Hematopoietic multipotent progenitor cell treated with erythropoietin and hydrocortisone succinate and interleukin-3 and kit ligand, for 4 days (in vitro differentiated cells): ENCODE measurements at regions not wholly inside any gene's neighbourhood (a gene's known extent, or its start where the extent isn't known, plus 50 kb on each side); places are given as distances from the start of the nearest gene placed in this dataset.

Experiments
- DNase-seq: peaks from one replicate; pipeline ENCODE4 v3.0.0-alpha.2; 2015

DNA sequence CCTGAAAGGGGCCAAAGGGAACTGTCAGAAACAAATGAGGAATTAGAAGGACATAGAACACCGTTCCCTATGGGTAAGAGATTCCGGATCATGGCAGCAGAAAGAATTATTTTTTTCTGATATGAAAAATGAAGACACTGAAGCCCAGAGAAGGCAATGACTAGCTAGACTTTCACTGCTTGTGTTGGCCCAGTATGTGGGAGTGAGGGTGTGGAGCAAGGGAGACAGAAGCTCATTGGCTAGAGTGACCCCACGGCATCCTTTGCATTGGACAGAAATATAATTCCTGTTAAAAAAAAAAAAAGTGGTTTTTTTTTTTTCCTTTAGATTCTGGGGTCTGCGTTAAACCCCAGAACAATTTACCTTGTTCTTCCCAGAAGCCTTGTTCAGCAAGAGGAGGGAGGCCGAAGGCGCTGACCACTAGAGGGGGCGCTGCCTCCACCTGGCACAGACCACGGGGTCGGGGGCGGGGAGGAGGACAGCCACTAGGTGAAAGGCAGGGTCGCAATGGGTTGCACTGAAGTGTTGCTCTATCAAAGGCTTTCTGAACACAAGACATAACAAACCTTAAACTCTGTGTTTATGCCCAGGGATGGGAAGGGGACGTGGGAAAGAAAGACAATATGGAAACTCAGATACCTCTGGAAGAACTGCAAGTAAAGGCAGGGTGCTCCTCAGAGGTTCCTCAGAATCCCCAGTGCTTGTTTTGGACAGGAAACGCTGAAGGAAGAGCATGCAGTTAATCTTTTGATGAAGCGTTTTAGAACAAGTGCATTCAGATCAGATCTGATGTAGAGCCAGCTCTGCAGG lies 156.8 kb downstream of the KCNA5 start:
- peak; percentile 76 for DNase-seq

DNA sequence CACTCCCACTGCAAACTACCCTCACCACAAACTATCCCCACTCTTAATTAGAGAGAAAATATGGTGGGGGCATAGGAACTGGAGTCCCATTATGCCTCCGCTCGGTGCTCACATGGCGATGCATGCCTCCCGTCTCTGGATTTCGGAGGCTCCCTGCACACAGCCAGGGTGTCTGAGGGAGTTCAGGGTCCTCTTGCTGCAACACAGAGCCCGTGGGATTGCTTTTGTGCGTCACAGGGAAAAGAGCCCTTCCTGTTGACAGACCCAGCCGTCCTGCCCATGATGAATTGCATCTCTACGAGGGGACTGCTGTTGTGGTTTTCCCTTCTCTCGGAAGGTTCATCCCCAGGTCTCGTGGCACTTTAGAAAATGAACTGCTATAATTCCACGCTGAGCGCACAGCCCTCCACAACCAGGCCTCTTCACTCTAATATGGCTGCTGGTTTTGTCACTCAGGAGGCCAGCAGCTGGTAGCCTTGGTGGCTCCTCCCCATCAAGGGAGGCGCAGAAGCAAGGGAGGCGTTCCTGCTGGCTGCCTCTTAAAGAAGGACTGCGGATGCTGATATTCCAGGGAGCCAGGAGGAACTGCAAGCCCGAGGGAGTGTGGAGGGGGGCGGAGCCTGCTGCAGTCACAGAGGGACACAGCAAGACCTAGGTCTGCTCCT lies 158.0 kb downstream of the KCNA5 start:
- no peak for DNase-seq

DNA sequence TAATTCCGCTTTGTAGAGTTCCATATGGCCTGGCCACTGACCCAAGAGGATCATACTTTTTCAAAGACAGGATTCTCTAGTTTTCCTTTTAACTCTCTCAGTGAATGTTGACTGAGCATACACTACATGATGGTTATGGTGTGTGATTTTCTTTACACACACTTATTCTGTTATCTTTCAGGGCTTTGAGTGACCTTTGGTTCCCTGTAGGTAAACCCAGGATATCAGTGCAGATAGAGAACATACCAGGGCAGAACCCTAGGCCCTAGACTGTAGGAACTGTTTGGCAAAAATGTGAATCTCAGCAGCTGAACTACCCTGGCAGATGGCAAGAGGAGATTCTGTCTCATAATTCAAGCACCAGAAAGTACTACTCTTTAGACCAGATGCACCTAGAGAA lies 159.6 kb downstream of the KCNA5 start:
- DNase-seq: no peak

DNA sequence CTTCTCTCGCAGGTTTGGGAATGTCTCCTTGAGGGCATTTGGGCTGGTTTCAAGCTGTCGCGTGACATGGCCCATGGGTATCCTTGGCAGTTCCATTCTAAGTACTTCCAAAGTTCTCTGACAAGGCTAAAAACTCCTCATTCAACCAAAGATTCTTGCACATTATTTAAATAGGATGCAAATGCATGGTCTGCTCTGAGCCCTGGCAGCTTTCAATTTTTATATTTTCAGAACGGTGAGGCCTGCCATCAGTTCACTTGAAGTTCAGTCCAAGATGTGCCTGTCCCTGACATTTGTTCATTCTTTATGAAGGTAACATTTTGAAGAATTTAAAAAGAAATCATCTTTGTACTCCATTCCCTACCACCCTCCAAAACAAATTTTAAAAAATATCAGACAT lies 160.0 kb downstream of the KCNA5 start:
- no peak for DNase-seq

DNA sequence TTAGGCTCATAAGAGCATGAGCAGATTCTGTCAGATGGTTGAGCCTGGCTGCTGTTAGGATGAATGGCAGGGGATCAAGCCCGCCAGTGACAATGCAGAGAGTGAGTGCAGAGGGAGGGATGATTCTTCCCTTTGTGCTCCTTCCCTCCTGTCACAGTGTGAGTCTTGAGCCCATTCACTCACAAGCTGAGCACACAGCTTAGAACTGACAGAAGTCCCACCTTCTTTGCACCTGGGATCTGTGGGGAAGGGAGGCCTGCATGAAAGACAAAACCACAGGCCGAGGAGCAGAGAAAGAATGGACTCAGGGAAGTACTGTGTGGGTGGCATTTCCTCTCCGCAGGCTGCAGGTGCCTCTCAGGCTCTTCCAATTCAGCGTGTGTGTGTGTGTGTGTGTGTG lies 160.6 kb downstream of the KCNA5 start:
- no peak for DNase-seq

DNA sequence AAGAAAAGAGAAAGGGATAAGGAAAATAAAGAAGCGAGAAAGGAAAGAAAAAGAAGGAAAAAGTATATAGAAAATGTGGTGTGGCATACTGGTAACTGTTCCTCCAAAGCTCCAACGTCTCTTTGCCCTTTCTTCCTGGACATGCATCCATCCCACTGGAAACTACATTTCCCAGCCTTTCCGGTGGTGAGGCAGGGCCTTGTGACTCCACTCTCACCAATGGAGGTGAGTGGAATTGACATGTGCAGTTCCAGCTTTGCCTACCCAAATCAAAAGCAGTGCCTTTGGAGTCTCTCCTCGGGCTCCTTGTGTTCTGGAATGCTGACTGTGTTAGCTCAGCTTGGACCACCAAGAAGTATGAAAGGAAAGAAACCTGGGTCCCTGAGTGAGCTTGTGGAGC lies 161.2 kb downstream of the KCNA5 start:
- DNase-seq: no peak

DNA sequence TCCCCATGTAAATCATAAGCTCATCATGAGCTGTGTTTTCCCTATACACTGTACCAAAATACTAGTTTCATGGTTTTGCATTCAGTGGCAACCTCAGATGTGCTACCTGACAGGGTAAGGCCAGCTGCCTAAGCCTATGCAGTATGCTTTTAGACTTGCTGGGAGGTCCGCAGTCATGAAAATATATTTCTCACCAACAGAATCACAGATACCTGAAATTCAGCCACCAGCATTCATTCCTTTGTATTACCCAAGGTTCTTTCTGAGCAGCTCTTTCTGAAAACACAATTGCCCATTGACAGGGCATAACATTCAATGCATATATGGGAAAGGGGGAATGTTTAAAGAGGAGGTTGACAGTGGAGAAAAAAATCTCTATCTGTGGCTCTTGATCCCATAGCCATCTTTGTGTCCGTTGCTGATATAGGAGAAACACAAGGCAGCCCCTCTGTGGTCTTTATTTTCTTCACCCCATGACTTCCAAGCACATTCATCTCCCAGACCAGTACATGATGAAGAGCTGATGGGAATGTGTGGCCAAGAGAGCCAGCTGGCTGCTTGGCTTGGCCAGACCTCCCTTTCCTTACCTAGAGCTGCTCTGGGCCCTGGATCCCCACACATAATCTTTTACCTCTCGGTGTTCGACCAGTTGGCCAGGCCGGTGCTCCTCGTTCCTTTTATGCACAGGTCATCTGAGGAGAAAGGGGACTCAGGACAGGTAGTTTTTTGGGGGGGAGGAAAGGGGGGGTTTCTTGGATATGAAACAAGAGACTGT lies 162.9 kb downstream of the KCNA5 start:
- DNase-seq: no peak

DNA sequence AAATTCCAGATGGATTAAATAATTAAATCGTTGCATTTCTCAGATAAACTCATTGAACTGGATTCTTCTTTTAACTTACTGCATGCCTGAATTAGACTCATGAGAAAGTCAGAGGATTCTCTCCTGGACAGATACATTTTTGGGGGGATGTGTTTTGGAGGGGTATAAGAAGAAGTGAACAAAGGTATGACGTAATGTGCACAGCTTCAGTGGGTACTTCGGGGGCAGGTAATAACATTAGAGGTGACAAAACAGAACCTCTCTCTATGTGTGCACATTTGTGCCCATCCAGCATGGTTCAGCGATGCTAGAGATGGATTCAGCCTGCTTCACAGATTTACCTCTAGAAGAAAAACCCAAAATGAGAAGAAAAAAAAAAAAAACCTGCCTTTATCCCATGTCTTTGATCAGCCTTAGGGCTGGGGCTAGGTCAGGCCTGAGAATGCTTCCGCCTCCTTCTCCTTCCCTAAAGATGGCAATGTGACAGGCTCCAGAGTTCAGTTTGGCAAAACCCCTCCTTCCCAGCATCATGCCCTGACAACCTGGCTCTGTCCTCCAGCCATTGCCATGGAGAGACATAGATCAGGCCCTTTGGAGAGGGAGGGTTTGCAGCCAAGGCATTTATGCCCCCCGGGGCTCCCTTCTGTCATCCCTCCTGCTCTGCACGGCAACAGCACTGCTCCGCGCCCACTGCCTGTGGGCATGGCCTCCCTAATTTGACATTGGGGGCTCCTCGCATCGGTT lies 166.7 kb downstream of the KCNA5 start:
- no peak for DNase-seq

DNA sequence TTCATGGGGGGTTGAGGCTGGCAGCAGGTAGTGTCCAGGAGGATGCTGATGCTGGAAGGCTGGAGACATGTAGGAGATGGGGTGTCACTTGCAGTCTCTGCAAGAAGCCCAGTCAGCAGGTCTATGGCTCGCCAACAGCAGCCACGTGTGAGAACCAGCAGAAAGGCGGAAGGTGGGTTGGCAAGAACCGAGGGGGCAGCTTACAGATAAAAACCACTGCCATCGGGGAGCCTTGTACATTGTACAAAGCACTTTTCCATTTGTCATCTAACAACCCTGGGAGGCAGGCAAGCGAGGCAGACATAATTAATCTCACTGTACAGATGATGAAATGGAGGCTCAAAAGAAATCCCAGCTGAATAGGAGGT lies 167.2 kb downstream of the KCNA5 start:
- no peak for DNase-seq

DNA sequence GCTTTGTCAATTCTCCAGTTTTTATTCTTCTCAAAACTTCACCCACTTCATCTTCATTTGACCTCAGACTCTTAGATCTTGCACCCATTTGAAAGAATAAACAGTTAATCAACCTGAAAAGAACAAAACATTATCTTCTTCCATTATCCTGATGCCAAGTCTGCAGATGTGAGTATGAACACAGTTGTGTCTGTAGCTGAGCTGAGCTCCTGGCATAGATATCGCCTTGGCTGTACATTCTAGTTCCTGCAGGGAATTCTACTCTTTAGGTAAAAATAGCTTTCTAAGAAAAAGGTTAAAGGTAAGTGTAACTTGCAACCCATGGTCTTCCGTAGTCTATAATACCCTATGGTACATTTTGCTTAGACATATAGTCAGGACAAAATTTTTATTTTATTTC lies 169.7 kb downstream of the KCNA5 start:
- no peak for DNase-seq

DNA sequence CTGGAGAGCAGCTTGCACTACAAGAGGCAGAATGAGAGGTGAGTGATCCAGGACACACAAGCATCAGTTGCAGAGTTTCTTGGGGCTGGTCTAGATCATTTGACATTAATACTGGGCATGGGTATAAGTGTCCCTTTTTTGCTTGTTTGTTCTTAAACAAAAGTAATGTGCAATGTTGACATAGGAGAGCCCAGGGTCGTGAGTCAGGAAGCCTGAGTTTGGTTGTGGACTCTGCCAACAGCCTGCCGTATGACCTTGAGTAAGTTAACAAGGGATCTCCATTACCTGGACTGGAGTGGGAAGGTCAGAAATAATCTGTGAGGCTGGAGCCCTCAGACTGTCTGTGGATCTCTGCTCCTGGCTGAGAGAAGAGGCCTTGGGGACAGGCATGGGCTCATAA lies 170.3 kb downstream of the KCNA5 start:
- DNase-seq: no peak

DNA sequence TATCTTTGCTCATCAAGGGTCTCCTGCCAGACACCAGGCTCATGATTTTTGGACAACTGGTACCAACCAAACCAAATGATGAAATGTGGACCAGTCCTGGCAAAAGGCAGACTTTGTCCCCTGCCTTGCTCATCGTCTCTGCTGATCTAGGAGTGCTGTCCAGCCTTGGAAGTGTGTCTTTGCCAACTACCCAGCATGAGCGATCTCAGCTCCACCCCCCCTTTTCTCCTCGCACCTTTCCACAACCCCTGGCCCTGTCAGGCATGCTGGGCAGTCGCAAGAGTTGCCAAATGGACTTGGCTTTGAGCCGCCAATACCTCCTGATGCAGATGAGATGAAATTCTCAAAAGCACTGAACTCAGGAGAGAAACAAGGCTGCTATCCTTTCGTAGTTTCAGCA lies 174.3 kb downstream of the KCNA5 start:
- DNase-seq: no peak

DNA sequence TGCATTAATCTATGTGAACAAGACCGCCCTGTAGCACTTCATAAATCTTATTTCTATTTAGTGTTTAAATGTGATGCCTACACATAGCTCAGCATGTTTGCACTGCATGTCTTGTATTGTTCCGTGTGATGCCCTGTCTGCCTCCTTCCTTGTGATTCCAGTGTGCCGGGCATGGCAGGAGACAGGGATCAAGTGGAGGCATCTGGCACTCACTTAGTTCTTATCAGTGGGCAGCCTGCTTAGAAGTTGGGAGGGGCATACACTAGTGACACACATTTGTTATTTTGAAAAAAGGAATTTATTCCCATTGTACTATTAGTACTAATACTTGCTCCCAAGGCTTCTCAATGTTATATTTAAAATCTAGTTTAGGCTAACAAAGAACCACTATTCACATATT lies 176.4 kb downstream of the KCNA5 start:
- peak; percentile 48 for DNase-seq

DNA sequence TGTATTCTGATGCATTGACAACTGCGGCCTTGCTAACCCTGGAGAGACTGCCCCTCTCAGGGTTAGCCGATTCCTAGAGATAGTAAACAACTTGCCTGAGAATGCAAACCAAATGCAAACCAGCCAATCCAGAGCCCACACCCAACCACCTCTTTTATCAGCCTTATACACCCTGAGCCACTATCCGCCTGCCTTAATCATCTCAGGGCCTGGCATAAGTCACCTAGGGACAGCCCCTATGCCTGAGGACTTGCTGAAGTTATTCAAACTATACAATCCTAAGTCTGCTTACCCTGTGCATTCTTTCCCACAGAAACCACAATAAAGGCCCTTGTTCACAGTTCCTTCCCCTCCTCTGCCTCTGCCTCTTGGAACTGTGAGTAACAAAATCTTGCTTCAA lies 177.2 kb downstream of the KCNA5 start:
- DNase-seq: peak; percentile 95

DNA sequence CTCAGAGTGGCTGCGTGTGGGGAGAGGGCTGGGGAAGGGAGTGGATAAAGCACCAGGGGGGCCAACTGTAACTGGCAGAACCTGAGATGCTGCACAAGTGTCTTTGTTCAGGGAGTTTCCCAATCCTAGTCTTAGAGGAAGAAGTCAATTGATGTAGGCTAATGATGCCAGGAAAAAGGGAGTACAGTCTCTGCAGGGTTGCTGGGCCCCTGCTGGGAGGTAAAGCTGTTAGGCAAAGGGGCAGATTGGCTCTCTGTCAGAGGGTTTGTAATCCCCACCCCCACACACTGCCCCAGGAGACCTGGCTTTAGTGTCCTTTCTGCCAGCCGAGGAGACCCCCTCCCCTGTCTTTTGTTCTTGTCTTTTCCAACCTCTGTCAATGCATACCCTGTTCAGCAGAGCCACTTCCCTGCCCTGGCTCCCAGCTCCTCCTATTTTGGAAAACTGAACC lies 178.4 kb downstream of the KCNA5 start:
- no peak for DNase-seq

DNA sequence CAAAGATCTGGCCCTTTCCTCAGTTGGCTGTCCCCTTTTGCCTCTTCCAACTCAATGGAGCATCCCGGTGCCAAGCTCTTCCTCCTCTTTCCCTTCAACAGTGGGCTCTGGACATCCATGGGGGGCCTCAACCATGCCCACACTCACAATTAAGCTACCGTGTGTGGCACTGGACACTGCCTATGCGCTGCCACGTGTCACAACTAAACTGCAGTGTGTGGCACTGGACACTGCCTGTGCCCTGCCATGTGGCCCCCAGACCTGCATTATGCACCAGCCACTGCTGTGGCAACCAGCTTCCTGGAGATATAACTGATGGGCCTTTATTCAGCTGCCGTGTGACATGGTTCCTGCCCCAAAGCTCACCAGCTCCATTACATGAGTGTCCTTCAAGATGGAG lies 179.1 kb downstream of the KCNA5 start:
- no peak for DNase-seq

DNA sequence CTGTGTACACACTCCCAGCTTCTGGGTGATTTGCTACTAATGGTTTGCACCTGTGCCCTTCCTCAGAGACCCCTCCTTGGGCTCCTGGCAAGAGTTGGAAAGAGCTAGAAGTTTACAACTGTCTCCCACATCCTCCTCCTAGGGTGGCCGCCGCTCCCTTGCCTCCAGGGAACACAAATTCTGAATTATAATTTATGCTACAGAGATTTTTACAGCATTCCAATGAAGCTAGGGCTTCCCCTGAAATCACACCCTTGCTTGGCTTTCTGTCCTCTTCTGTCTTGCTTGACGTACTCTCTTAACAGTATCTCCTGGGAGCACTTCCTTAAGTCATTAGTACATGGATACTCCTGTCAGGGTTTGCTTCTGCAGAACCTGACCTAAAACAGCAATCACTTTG lies 180.2 kb downstream of the KCNA5 start:
- DNase-seq: no peak

DNA sequence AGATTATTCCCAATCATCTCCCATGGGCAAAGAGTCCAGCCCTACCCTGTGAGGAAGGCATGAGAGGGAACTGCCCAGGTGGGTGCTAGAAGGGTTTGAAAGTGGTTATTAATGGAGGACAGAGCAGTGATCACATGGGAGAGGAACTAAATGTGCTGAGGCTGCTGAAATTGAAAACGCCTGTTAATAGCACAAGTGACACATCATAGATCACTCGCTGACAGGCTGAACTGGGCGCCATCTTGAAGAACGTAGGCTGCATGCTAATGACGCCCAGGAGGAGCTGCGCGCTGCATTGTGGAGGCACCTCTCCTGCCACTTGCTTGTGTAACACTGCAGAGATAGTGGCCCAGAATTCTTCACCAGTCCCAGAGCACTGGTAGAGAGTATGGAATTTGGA lies 182.9 kb downstream of the KCNA5 start:
- DNase-seq: no peak

DNA sequence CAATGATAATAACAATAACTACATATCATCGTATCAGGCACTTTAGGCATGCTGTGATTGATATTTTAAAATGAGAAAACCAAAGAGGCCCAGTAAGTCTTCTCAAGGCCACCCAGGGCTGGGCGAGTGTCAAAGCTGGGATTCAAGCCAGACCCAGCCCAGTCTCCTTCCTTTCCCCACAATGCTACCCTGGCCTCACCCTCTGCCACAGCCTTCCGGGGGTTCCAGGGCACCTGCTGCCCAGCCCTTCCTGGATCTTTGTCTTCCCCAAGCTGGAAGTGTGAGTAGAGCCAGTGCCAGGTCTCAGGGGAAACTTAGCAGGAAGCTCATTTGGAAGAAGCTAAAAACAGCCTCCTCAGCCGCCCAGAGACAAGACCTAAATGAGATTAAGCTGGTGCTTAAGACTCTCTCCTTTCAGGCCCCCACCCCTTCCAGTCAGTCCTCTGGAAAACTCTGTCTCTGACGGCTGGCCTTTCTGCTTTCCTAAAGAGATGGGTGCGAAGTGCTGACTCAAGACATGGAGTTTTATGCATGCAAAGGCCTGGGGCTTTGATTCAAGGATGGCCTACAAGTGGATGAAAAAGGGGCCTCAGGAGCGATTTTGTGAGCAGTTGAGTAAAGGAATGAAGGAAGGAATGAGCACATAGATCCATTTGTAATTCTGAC lies 184.2 kb downstream of the KCNA5 start:
- no peak for DNase-seq

DNA sequence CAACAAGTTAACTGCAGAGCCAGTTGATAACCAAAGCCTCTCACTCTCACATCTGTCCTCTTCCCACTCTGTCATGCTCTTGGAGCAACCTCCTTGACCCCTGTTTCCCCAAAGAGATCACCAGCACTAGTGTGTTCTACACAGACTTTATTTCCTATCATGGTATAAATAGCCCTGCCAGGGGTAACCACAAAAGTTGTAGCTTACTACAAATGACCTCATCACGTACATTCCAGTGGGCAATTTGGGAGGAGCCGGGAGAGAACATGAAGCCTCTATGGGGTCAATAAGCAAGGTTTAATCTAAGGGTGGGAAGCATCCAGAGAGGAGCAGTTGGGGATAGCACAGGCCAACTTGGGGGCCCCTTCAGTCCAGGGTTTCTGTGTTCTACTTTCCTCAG lies 186.5 kb downstream of the KCNA5 start:
- DNase-seq: no peak

DNA sequence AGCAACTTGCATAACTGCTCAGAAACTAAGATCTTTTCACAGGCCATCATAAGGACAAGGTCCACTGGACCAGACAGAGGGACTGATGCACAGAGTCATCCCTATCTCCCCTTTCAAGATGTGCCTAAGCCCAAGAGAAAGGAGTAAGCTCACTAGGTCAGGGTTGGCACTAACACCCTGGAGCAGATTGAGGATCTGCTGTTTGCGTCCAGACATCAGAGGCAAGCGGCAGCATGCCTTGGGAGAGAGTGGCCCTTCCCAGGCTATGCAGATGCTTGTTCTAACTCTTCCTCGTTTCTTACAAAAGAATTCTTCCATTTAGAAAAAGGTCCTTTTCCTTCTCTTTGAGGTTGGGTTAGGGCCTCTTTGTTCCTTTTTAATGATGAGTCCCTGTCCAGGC lies 187.2 kb downstream of the KCNA5 start:
- no peak for DNase-seq

DNA sequence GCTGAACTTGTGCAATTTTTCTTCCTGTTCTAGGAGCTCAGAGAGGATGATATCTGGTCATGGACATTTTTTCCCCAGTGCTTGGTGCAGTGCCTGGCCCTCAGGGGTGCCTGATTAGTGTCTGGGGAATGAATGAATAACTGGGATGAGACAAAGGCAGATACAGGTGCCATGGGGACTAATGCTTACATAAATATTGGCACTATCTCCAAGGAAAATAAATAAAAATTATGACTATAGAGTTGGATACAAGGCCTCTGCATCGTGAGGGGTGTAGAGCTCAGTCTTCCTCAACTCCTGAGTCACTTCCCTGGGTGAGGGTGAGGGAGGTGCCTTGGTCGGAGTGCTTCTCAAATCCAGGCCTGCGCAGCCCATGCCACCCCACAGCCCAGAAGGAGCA lies 188.6 kb downstream of the KCNA5 start:
- no peak for DNase-seq
